ENCODE measurements at regions not wholly inside any gene's neighbourhood (a gene's known extent, or its start where the extent isn't known, plus 50 kb on each side); places are given as distances from the start of the nearest gene placed in this dataset.
A peak's percentile ranks its signal among the peaks of the same experiment; 100 is the strongest.

DNA sequence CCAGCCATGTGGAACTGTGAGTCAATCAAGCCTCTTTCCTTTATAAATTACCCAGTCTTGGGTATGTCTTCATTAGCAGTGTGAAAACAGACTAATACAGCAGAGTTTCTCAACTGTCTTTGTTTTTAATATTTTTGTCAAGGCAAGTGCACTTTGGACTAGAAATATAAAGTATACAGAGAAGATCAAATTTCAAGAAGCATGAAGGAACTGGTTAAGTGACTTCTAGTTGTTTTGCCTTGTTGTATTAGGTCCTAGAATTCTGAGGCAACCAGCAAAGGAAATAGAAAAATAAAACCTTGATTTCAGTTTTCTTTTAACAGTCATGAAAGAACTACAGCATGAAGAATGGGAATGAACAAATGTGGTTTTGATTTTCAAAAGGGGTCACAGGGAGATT is 131.1 kb upstream of the PTGFR start:
- no peak for DNase-seq (ENCODE audit: low spot score)

DNA sequence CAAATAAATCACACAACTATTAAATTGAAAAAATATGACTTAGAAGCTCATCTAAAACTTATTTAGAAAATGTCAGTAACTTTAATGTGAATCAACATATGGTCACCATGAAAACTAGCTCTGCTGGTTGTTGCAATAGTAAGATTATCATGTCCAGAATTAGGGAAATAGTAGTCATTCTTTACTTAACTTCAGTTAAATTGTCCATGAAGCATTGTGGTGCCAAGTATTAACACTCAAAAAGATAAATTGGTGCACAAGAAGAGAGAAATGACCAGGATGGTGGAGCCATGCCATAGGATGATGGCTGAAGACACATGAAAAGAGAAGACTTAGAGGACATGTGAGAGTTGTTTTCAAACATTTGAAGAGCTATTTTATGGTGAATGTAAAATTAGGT is 130.2 kb upstream of the PTGFR start:
- DNase-seq (ENCODE audit: low spot score), result no peak

DNA sequence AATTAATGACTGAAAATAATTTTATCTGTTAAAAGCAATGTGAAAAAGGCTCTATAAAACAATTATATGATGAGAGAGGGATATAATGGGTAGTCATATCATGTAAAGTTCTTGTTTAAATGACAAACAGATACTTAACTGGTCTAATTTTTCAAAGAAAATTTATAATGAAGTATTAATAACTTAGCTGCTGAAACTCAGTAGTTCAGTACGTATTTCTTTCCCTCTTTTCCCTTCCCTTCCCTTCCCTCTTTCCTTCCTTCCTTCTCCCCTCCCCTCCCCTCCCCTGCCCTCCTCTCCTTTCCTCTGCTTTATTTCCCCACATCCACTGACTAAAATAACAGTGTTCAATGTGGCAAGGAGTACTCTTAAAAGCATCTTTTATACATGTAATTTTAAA is 123.1 kb upstream of the PTGFR start:
- no peak for DNase-seq (ENCODE audit: low spot score)

DNA sequence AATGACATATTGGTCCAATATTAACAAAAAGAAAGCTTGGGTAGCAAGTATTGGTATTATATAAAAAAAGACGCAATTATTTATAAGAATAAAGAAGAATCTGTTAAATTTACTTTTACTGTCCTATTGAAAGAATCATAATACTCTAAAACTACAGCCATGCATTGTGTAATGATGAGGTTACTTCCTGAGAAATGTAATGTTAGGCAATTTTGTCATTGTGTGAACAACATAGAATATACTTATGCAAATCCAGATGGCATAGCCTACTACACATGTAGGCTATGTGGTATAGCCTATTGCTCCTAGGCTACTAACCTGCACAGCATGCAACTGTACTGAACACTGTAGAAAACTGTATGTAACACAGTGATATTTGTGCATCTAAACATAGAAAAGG is 121.2 kb upstream of the PTGFR start:
- DNase-seq (ENCODE audit: low spot score), result no peak

DNA sequence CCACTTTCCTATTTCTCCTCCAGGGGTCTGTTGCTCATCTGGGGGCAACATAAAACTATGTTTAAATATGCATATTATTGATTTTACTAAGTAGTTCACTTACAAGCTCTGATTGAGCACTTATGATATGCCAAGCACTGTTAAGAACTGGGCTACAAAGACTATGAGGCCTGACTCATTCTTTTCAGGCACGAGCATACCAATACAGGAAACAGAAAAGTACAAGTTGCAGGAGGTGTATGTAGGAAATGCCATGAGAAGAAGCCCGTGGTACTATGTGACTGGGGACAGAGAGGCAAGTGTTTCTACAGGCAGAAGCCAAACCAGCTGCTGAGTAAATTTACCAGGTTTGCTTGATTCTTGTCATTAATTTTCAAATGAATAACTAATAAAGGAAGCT is 120.4 kb upstream of the PTGFR start:
- DNase-seq (ENCODE audit: low spot score), result no peak

DNA sequence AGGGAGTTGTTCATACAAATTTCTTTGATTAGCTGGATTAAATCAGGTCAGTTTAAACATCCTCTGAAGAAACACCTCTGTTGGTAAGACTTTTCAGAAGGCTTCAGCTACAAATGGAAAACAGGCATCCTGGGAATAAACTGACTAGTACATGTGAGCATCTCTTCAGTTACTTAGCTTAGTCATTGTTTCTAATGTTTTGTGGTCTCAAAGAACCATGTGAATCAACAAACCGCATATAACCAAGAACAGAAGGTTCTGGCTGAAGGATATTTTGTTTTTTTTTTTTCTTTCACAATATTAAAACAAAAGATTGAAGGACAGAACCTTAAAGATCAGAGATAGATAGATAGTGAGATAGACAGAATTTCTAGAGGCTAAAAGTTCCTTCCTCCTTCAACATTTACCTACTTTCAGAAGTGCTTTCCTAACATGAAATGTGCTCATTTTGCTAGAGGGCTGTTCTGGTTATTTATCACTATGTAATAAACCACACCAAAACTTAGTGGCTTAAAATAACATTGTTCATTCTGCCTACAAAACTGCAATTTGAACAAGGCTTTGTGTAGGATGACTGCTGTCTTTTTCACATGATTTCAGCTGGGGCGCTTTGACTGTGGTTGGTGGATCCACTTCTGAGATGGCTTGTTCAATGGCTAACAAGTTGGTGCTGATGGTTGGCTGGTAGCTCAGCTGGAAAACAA is 119.8 kb upstream of the PTGFR start:
- no peak for DNase-seq (ENCODE audit: low spot score)

DNA sequence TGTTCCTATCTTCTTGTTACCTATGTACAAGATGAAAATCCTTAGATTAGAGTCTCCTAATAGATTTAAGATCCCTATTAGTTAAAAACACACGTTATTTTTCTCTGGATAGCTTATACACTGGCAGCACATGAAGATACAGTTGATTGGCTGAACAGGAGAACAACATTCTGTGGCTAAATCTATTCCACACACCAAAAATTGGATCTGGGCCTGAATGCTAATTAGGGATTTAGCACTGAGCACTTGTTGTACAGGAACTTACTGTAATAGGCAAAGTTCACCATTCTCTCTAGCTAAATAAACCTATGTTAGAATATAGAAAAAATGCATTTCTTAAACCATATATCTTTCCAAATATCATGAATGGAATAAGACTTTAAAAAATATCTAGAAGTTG is 117.1 kb upstream of the PTGFR start:
- no peak for DNase-seq (ENCODE audit: low spot score)

DNA sequence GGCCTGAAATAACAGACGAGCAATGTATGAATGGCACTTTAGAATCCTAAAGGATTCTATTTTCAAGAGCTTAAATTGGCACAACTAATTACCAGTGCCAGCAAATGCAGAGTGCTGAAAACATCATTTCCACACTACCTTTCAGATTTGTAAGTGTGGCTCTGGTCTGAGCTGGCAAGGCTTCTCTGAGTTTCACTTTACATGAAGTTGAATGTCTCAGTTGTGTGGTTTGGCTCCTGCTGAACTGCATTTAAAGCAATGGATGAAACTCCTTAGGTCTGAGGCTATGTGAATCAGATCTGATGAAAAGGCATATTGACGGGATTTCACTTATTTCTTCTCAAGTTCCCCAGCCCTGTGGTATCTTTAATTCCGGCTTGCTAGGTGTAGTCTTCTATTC is 114.8 kb upstream of the PTGFR start:
- DNase-seq (ENCODE audit: low spot score), result peak; percentile 30

DNA sequence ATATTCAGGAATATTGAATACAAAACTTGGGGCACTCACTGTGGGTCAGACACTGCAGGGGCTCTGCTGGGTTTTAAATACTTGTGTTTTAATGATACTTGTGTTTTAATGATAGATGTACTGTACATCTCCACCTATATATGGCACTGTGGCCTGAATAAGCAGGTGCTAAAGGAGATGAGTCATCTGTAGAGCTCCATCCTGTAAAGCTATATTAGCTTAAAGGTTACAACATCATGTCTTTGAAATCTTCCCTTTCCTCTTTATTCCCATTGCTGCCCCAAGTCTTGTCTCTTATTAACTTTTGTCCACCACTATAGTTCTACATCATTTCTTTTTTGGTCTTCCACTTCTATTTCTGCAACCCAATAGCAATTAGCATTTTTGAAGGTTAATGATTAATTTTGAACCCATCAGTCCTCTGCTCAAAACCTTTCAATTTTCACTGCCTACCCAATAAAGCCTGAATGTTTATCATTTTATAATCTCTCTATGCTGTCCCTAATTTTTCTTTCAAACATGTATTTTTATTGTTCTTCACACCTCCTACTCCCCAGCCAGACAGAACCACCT is 113.3 kb upstream of the PTGFR start:
- DNase-seq (ENCODE audit: low spot score), result no peak

DNA sequence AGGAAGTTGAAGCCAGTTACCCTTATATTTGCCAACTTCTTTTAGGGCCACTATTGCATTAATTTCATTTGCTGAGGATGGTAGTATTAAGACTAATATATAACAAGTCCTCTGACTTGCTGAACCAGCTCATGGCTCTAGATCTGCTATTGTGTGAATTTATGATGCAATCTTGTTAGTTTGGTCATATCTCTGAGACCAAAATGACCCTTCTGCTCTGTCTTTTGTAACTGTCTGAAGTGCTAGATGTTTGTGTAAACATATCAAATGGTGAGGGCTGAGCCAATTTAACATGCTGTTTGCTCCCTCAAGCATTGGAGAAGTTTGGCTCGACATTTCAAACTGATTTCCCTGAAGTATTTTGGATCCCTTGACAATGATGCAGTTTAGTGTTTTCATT is 106.9 kb upstream of the PTGFR start:
- no peak for DNase-seq (ENCODE audit: low spot score)

DNA sequence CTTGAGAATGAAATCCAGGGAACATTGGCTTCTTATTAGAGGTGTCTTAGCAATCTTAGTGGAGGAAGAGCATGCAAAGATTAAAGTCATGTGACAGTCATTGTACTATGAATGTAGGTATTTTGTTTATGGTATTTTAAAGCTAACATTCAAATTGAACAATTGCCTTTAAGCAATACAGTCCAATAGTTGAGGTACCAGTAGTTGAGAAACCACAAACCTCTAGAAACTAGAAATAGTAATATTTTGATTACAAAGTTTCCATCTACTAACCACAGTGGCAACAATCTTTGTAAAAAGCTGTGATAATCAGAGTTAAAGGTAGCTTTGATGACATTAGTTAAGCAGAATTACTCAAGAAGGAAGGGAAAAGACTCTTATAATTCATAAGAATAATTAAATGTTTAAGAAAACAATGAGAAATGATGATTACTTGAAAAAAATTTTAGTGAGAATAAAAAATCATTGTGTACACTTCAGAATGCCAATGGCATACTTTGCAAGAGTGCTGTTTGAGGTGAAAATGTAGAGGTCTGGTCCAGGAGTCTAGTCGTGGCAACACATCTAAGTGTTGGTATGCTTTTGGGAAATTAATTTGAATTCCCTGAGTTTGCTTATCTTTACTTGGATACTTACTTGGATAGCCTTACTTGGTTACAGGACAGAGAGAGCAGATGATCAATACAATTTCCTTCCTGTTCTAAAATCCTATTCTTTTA is 104.9 kb upstream of the PTGFR start:
- DNase-seq (ENCODE audit: low spot score), result no peak

DNA sequence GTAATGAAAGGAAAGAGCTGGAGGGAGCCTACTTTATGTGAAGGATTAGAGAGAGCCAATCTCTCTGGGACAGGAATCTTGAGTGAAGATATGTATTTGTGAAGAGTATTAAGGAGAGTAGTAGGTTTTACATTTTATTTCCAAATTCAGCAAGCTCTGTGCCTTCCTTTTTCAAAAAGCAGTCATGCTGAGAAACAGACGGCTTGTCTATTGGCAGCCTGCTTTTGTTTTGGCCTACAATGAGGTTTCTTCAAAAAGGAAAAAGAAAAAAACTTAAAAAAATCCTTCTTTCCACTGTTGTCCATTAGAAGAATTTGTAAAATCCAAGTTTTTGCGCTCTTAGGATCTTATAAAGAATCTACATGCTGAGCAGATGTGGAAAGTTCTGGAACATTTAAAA is 103.6 kb upstream of the PTGFR start:
- DNase-seq (ENCODE audit: low spot score), result peak; percentile 52

DNA sequence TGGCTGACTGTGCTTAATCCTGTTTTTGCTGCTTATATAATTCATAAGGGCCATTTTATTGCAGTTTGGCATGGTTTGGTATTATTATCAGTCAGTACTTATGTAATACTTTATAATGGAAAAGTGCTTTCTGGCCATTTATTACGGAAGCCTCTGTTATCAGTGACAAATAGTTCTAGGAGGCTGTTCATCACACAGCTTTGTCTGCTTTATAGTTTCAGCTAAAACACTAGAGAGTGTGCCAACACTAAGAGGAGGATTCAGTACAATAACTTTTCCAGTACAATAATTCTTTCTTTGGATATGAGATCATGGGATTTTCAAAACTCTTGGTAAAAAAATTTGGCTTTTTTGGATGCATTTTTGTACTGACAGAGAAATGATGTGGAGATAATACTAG is 102.9 kb upstream of the PTGFR start:
- peak; percentile 86 for DNase-seq (ENCODE audit: low spot score)

DNA sequence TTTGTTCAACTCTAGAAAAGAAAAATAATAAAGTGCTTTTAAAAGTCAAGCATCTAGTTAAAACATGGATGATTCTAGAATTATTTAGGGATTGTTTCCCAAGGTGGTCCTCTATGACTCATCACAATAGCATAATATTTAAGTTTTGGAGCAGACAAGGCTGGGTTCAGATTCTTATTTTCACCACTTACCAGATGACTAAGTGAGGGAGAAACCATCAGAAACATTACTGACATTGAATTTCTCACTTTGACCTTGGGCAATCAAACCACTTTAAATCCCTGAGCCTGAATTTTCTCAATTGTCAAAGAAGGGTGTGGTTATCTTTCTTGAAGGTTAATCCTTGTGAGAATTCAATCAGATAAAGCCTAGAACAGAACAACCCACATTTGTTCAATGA is 102.5 kb upstream of the PTGFR start:
- DNase-seq (ENCODE audit: low spot score), result no peak

DNA sequence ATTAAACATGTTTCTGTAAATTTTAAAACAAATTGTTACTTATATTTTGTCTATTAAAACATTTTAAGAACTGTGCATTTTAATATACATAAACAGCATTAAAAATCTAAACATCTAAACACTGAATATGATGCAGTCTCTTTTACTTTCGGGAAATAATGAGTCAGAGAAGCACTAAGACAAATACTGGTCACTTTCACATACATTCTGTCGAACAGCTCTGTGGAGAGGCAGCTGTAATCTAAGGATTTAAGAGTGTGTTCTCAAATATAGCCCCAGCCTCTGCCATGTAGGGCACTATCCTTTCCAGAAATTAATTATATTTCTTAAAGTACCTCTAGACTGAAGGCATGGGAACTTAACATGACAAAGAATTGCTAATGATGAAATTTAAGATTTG is 89.6 kb upstream of the PTGFR start:
- no peak for DNase-seq (ENCODE audit: low spot score)

DNA sequence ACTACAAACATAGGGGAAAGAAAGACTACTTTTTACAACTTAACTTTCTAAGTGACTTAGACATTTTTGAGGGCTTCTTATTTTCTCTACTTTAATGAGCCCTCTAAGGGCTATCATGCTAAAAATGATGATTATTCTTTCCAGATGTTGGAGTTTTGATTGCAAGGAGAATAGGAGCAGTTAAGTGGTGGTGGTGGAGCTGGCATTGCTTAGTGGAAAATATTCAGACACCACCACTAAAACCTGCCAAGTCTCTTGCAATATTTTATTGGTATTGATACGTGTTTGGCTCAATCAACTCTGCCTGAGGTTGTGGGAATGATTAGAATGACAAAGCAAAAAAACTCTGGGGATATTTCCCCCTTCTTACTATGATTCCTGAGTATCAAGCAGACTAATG is 82.6 kb upstream of the PTGFR start:
- no peak for DNase-seq (ENCODE audit: low spot score)

DNA sequence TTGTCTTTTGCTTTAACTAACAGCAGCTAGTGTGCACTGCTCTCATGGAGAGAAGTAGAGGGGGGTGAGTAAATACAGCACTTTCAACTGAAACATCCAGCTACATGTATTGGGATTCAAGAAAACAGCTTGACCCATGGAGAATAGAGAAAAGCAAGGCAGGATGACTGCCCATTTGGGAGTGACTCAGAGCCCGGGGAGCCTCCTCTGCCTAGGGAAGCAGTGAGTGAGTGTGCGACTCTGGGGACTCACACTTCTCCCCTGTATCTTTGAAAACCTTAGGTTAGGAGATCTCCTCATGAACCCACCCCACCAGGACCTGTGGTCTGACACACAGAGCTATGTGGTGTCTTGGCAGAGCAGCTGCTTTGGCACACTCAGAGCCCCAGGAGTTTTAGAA is 82.0 kb upstream of the PTGFR start:
- no peak for DNase-seq (ENCODE audit: low spot score)

DNA sequence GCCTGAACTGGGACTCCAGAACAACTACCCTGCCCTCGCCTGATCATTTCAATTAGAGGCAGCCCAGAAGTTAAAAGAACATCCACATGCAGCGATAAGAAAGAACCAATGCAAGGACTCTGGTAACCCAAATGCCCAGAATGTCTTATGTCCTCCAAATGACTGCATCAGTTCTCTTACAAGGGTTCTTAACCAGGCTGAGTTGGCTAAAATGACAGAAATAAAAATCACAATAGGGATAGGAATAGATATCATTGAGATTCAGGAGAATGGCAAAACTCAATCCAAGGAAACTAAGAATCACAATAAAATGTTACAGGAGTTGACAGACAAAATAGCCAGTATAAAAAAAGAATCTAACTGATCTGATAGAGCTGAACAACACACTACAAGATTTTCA is 80.1 kb upstream of the PTGFR start:
- no peak for DNase-seq (ENCODE audit: low spot score)

DNA sequence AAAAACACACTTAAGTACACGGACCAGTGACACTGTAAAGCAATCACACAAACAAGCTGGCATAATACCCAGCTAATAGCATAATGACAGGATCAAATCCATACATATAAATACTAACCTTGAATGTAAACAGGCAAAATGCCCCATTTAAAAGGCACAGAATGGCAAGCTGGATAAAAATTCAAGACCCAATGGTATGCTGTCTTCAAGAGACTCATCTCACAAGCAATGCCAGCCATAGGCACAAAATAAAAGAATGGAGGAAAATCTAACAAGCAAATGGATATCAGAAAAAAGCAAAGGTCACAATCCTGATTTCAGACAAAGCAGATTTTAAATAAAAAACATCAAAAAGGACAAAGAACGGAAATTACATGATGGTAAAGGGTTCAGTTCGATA is 79.1 kb upstream of the PTGFR start:
- no peak for DNase-seq (ENCODE audit: low spot score)

DNA sequence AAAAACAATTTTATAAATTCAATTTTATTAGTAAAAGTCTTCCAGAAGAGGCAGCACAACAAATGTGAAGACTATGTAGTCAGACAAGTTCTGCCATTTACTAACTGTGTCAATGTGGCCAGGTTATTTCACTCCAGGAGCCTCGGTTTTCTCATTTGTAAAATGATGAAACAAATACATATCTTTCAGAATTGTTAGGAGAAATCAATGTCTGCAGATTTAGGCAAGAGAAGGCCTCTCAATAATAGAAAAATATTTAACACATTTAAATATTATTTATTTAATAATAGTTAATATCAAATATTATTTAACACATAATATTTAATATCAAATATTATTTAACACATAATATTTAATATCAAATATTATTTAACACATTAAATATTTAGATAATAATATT is 75.6 kb upstream of the PTGFR start:
- no peak for DNase-seq (ENCODE audit: low spot score)

DNA sequence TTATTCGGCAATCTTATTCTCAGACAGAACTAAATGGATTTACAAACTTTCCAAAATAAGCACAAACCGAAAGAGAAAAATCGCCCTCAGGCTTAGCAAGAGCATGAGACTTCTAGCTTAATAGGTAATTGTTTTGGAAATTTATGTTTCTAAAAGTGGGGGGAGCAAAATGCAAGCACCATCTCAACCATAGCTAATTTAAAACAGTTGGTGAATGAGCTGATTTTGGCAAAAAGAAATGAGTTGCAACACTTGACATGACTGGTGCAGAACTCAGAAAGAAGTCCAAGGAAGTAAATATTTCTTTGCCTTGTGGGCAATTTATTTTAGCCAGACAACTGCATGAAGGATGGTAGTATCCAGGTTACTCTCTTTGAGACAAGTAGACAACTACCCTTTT is 71.5 kb upstream of the PTGFR start:
- DNase-seq (ENCODE audit: low spot score), result no peak

DNA sequence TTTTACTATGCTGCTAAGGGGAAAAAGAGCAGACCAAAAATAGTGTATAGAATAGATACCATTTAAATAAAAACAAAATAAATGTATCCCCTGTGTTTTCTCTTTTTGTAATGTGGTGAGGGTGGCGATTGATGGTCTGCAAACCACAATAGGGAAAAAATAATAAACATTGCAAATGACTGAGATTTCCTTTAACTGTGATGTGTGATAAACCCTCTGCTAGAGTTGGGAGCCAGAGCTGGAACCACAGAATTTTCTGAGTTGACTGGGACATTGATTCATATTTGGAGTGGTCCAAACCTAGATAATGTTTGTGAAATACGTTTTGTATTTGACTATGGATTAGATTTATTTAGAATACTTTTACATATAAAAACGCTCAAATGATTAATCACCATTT is 70.6 kb upstream of the PTGFR start:
- DNase-seq (ENCODE audit: low spot score), result no peak

DNA sequence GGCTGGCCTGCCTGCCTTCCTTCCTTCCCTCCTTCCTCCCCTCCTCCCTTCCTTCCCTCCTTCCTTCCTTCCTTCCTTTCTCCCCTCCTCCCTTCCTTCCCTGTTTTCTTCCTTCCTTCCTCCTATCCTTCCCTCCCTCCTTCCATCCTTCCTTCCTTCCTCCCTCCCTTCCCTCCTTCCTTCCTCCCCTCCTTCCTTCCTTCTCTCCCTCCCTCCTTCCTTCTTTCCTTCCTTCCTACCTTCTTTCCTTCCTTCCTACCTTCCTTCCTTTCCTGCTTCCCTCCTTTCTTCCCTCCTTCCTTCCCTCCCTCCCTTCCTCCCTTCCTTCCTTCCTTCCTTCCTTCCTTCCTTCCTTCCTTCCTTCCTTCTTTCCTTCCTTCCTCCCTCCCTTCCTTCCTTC is 70.1 kb upstream of the PTGFR start:
- no peak for DNase-seq (ENCODE audit: low spot score)

Measured in umbilical cord (tissue), 1 donor.